Upper lobe of left lung (tissue), 6 donors: ENCODE measurements at regions not wholly inside any gene's neighbourhood (a gene's known extent, or its start where the extent isn't known, plus 50 kb on each side); places are given as distances from the start of the nearest gene placed in this dataset.

Source experiments
- ATAC-seq, 2 donors: fragments of 200-7000 bp; cut with Tn5 transposase; one replicate each; pipeline ENCODE4 v1.9.1; 2022; ENCODE audit warnings: mild to moderate bottlenecking in 2 of 2, moderate library complexity in 2 of 2; ENCODE audit not compliant: low FRiP score in 2 of 2
- DNase-seq, 2 donors: peaks; one replicate each; pipeline ENCODE4 v3.0.0-alpha.2; 2019 to 2020
- H3K27ac ChIP-seq, 4 donors: fragments of 200-600 bp; sonication (generic); one replicate each; pipeline ENCODE4 v1.5.1; 2016 to 2019
- H3K27me3 ChIP-seq, 4 donors: fragments of 200-600 bp; sonication (generic); one replicate each; pipeline ENCODE4 v1.5.1; 2017 to 2019
- H3K36me3 ChIP-seq, 4 donors: fragments of 200-600 bp; sonication (generic); one replicate each; pipeline ENCODE4 v1.5.1; 2016 to 2019
- H3K4me1 ChIP-seq, 4 donors: fragments of 200-600 bp; sonication (generic); one replicate each; pipeline ENCODE4 v1.5.1; 2018 to 2019
- H3K4me3 ChIP-seq, 4 donors: fragments of 200-600 bp; sonication (generic); one replicate each; pipeline ENCODE4 v1.5.1; 2017 to 2019; ENCODE audit warnings: mild to moderate bottlenecking in 2 of 4, moderate library complexity in 1 of 4
- H3K9me3 ChIP-seq, 4 donors: fragments of 200-600 bp; sonication (generic); one replicate each; pipeline ENCODE4 v1.5.1; 2018 to 2019
- EP300 ChIP-seq, 4 donors: sonication (generic); formaldehyde crosslinking; IDR thresholded peaks; one replicate each; pipeline ENCODE4 v1.5.1; 2017; ENCODE audit warnings: antibody characterized with exemption in 4 of 4, control low read depth in 2 of 4
- POLR2A ChIP-seq, 4 donors: fragments of 450-650 bp; IDR thresholded peaks; one replicate each; pipeline ENCODE4 v1.5.1; 2016 to 2017; ENCODE audit warnings: antibody characterized with exemption in 4 of 4, mild to moderate bottlenecking in 2 of 4
- POLR2AphosphoS5 ChIP-seq, 2 donors: sonication (generic); formaldehyde crosslinking; IDR thresholded peaks; one replicate each; pipeline ENCODE4 v1.5.1; 2017; ENCODE audit warnings: antibody characterized with exemption in 2 of 2
- WGBS, 2 donors: methylation state at CpG; one replicate each; pipeline ENCODE4 v1.1.5; 2017 to 2018; 5-methylcytosine and 5-hydroxymethylcytosine counted together
- TF ChIP-seq, protein P1 (sequence below), 6 experiments: fragments of 450-650 bp in 4 of 6; fragments of 200-600 bp in 2 of 6; sonication (generic) in 2 of 6; IDR thresholded peaks; one replicate each; pipeline ENCODE4 v1.5.1; 2016 to 2019; ENCODE audit warnings: antibody characterized with exemption in 6 of 6
- donor health status: DM: no; HTN: no; CAD: no; lungs with moderate emphysema.
- donor health status: DM: no; HTN: yes; CAD: no; lungs with severe emphysema.

DNA sequence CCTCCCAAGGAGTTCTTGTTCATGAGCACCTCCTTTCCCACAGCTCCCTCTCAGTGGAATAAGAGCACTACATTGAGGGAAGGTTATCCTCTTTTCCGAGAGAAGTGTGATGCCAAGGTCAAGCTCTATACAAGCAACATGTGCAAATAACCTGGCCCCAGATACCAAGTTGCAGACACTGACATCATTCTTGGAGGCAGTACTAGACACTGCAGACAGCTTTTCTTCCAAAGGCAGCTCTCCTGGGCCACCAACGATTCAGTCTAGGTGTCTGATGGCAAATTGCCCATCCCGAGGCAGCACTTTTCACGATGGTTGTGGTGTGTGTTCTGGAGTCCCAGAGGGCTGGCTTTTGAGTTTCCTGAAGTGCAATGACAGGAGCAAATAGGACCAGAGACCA is 384.9 kb downstream of the TLL1 start:
- no peaks in the 10 kb centered on the region for H3K36me3 ChIP-seq
- H3K4me1 ChIP-seq, result no peaks in the 10 kb centered on the region
- no peak for DNase-seq
- H3K27ac ChIP-seq, result no peak overlapping the region
- H3K4me3 ChIP-seq, result no peak overlapping the region
- WGBS, 2 donors, result 40 to 56% methylated on average over 4 of the region's 4 CpGs
- no peaks in the 10 kb centered on the region for H3K9me3 ChIP-seq
- H3K27me3 ChIP-seq, result no peaks in the 10 kb centered on the region
- no peak for TF ChIP-seq POLR2AphosphoS5 (IDR thresholded peaks at IDR 0.05)
- no peak for TF ChIP-seq EP300 (IDR thresholded peaks at IDR 0.05)
- no peak for TF ChIP-seq POLR2A (IDR thresholded peaks at IDR 0.05)
- TF ChIP-seq, protein P1, sequence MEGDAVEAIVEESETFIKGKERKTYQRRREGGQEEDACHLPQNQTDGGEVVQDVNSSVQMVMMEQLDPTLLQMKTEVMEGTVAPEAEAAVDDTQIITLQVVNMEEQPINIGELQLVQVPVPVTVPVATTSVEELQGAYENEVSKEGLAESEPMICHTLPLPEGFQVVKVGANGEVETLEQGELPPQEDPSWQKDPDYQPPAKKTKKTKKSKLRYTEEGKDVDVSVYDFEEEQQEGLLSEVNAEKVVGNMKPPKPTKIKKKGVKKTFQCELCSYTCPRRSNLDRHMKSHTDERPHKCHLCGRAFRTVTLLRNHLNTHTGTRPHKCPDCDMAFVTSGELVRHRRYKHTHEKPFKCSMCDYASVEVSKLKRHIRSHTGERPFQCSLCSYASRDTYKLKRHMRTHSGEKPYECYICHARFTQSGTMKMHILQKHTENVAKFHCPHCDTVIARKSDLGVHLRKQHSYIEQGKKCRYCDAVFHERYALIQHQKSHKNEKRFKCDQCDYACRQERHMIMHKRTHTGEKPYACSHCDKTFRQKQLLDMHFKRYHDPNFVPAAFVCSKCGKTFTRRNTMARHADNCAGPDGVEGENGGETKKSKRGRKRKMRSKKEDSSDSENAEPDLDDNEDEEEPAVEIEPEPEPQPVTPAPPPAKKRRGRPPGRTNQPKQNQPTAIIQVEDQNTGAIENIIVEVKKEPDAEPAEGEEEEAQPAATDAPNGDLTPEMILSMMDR (IDR thresholded peaks at IDR 0.05), result no peak
- ATAC-seq, result peak in 1 of 2 donors; percentile 24

- no peak for DNase-seq
- no peak for TF ChIP-seq POLR2A (IDR thresholded peaks at IDR 0.05)
- no peak for TF ChIP-seq POLR2AphosphoS5 (IDR thresholded peaks at IDR 0.05)
- TF ChIP-seq EP300 (IDR thresholded peaks at IDR 0.05), result no peak
- TF ChIP-seq, protein P1 (IDR thresholded peaks at IDR 0.05), result no peak
- WGBS, 2 donors, result 71 to 76% methylated on average over 4 of the region's 4 CpGs
Observed at GRCh38 chr4:166259081-166259480, 386.0 kb downstream of the TLL1 start.

DNA sequence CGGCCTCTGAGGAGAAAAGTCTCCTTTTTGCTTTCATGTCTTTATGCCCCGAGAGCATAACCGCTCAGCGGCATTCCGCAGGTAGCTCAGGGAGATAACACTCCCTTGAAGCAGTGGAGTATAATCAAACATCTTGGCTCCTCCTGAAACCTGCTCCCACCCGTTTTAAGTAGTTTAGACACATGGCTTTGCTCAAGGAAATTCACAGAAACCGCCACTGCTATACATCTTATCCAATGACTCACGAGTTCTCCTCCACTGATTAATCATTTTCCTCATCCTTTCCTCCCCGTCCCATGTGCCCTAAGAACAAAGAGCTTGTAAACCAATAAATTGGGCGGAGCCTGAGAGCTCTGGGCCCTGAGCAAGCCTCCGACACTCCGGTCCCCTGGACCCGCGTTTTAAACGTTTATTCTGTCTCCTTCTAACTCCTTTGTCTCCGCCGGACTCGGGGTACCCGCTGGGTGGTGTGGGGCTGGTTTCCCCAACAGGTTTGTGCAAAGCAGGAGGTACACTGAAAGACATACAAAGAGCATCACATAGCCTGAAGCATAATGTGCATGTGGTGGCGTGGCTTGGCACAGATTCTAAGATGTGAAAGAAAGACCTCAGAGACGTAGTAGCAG is 401.2 kb downstream of the TLL1 start:
- DNase-seq (peak in 1 of 2 donors; percentile 14), ATAC-seq (no peak)
- H3K27ac ChIP-seq, result no peak overlapping the region
- H3K9me3 ChIP-seq, result no peaks in the 10 kb centered on the region
- H3K36me3 ChIP-seq, result no peaks in the 10 kb centered on the region
- no peaks in the 10 kb centered on the region for H3K27me3 ChIP-seq
- WGBS, 2 donors, result 82 to 90% methylated on average over 21 of the region's 21 CpGs
- no peaks in the 10 kb centered on the region for H3K4me1 ChIP-seq
- H3K4me3 ChIP-seq, result no peak overlapping the region
- TF ChIP-seq POLR2AphosphoS5 (IDR thresholded peaks at IDR 0.05) (no peak), POLR2A (IDR thresholded peaks at IDR 0.05) (no peak), EP300 (IDR thresholded peaks at IDR 0.05) (no peak)
- TF ChIP-seq, protein P1 (IDR thresholded peaks at IDR 0.05), result no peak

More at GRCh38 chr4:166259081-166259480, 386.0 kb downstream of the TLL1 start:
- Histone ChIP-seq H3K27ac (no peak overlapping the region), H3K4me1 (no peaks in the 10 kb centered on the region), H3K27me3 (no peaks in the 10 kb centered on the region), H3K9me3 (no peaks in the 10 kb centered on the region), H3K36me3 (no peaks in the 10 kb centered on the region), H3K4me3 (no peak overlapping the region)
- no peak for ATAC-seq

- Histone ChIP-seq H3K27ac (no peak overlapping the region), H3K4me3 (no peak overlapping the region), H3K4me1 (no peaks in the 10 kb centered on the region), H3K9me3 (no peaks in the 10 kb centered on the region), H3K36me3 (no peaks in the 10 kb centered on the region), H3K27me3 (no peaks in the 10 kb centered on the region)
- DNase-seq (no peak), ATAC-seq (no peak)
- 58 to 77% methylated on average over 1 of the region's 1 CpG for WGBS, 2 donors
- TF ChIP-seq POLR2A (IDR thresholded peaks at IDR 0.05) (no peak), EP300 (IDR thresholded peaks at IDR 0.05) (no peak), POLR2AphosphoS5 (IDR thresholded peaks at IDR 0.05) (no peak)
- TF ChIP-seq, protein P1 (IDR thresholded peaks at IDR 0.05), result no peak
Observed at GRCh38 chr4:166274775-166275174, 401.7 kb downstream of the TLL1 start.

DNA sequence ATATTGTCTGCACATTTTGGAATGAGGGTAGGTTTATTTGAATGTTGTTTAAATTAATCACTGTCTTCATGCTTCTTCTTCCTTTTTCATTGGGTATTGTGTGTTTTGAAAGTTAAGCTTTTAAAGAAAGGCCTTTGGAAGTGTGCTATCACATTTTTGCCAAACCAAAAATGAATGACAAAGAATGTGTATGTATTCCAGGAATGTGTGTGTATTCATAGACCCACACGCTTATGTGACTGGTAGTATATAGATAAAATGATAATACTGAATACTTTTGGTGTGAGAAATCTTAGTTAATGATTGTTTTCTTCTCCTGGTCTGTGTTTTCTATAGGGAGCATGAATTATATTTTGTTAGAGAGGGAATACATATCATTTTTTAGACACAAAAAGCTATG is 404.4 kb downstream of the TLL1 start:
- Histone ChIP-seq H3K4me1 (no peaks in the 10 kb centered on the region), H3K27ac (no peak overlapping the region), H3K9me3 (no peaks in the 10 kb centered on the region), H3K27me3 (no peaks in the 10 kb centered on the region), H3K36me3 (no peaks in the 10 kb centered on the region), H3K4me3 (no peak overlapping the region)
- ATAC-seq, result no peak
- WGBS, 2 donors, result 47 to 57% methylated on average over 1 of the region's 1 CpG
- no peak for DNase-seq
- TF ChIP-seq POLR2AphosphoS5 (IDR thresholded peaks at IDR 0.05), result no peak
- TF ChIP-seq EP300 (IDR thresholded peaks at IDR 0.05), result no peak
- TF ChIP-seq, protein P1 (IDR thresholded peaks at IDR 0.05), result no peak
- no peak for TF ChIP-seq POLR2A (IDR thresholded peaks at IDR 0.05)
